Neural progenitor cell (in vitro differentiated cells): ENCODE measurements at regions not wholly inside any gene's neighbourhood (a gene's known extent, or its start where the extent isn't known, plus 50 kb on each side); places are given as distances from the start of the nearest gene placed in this dataset.

ENCODE experiments used
- CTCF ChIP-seq: fragments of 200-600 bp; sonication (generic); IDR thresholded peaks from 2 replicates; pipeline ENCODE4 v1.5.1; 2017; ENCODE audit warnings: antibody characterized with exemption, mild to moderate bottlenecking
- EZH2 ChIP-seq: fragments of 200-600 bp; sonication (generic); IDR thresholded peaks from 2 replicates; pipeline ENCODE4 v1.6.1; 2017; ENCODE audit warnings: antibody characterized with exemption, mild to moderate bottlenecking, moderate library complexity
- EZH2phosphoT487 ChIP-seq: fragments of 200-600 bp; sonication (generic); IDR thresholded peaks from 2 replicates; pipeline ENCODE4 v1.6.1; 2017; ENCODE audit warnings: antibody characterized with exemption

- TF ChIP-seq CTCF (no peak), EZH2phosphoT487 (no peak), EZH2 (no peak)
Observed at GRCh38 chr7:98534493-98534892, 82.6 kb upstream of the NPTX2 start.
